ENCODE measurements at regions not wholly inside any gene's neighbourhood (a gene's known extent, or its start where the extent isn't known, plus 50 kb on each side); places are given as distances from the start of the nearest gene placed in this dataset.
A peak's percentile ranks its signal among the peaks of the same experiment; 100 is the strongest.

DNA sequence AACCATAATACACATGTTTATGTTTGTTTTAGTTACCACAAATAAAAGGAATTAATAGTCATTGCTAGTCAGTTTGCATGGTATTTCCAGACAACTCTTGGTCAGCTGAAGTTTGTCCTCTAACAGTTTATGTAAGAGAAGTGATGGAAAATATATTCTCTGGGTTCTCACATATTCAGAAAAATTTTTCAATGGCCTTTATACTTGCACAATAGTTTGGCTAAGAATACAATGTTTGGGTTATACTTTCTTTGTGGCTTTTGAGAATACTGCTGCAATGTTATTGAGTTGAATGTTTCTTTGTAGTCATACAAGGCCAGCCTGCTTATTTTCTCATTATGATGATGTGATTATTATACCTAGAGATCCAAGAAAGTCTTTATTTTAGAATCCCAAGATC lies 133.9 kb downstream of the RAP2B start:
- no peak overlapping the region for H3K4me3 Mint-ChIP-seq
- no peak for DNase-seq
- no peaks in the 10 kb centered on the region for H3K36me3 Mint-ChIP-seq
- peaks cover 10 to 12% of the 10 kb centered on the region in 2 donors for H3K4me1 Mint-ChIP-seq
- peaks cover 0 to 3% (median 2%) of the 10 kb centered on the region in 3 donors for H3K27me3 Mint-ChIP-seq (ENCODE audit: low read depth in 3 of 3)
- H3K9me3 Mint-ChIP-seq, result no peaks in the 10 kb centered on the region
- no peak overlapping the region for H3K27ac Mint-ChIP-seq

DNA sequence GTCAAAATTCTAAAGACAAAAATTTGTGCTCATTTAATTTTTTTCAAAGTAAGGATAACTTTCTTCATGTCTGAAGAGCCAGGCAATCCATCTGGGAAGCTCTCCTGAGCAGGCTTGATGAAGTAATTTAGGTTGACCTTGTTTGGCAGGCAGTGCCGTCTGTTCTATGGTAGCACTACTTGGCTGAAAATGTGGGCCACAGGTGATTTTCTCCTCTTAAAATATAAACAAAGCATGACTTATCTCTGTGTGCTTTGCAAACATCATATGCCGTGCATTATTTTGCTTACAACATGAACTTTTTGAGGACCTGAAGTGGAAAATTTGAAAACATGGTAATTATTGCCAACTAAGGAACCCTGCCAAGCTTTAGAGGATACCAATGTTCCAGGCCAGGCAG lies 143.2 kb downstream of the RAP2B start:
- Mint-ChIP-seq H3K9me3 (no peaks in the 10 kb centered on the region), H3K27ac (peak overlapping the region in 1 of 6 donors; percentile 43), H3K36me3 (peaks cover 0 to 7% (median 0%) of the 10 kb centered on the region in 3 donors), H3K4me1 (no peaks in the 10 kb centered on the region), H3K4me3 (no peak overlapping the region), H3K27me3 (ENCODE audit: low read depth in 3 of 3) (peaks cover 0 to 5% (median 0%) of the 10 kb centered on the region in 3 donors)
- no peak for DNase-seq

DNA sequence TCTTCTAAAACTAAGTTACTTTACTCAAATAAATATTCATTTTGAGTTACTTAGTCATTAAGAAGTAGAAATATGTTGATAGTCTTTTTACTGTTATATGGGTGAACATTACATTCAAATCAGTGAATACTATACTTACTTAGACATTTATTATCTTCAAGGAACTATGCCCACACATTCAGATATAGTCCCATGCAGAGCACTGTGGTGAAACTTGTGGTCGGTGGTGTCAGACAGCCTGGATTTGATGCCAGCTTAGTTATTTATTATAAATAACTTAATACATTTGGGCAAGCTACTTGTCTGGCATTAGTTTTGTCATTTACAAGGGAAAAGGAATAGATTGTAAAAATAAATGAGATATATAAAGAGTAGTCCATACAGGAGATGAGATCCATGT lies 149.5 kb downstream of the RAP2B start:
- DNase-seq, result peak in 1 of 3 donors; percentile 6
- no peak overlapping the region for H3K27ac Mint-ChIP-seq
- no peaks in the 10 kb centered on the region for H3K36me3 Mint-ChIP-seq
- H3K27me3 Mint-ChIP-seq (ENCODE audit: low read depth in 3 of 3), result peaks cover 0 to 3% (median 2%) of the 10 kb centered on the region in 3 donors
- peak overlapping the region in 1 of 5 donors; percentile 20 for H3K4me3 Mint-ChIP-seq
- peaks cover 16 to 30% of the 10 kb centered on the region in 2 donors for H3K4me1 Mint-ChIP-seq
- H3K9me3 Mint-ChIP-seq, result no peaks in the 10 kb centered on the region

DNA sequence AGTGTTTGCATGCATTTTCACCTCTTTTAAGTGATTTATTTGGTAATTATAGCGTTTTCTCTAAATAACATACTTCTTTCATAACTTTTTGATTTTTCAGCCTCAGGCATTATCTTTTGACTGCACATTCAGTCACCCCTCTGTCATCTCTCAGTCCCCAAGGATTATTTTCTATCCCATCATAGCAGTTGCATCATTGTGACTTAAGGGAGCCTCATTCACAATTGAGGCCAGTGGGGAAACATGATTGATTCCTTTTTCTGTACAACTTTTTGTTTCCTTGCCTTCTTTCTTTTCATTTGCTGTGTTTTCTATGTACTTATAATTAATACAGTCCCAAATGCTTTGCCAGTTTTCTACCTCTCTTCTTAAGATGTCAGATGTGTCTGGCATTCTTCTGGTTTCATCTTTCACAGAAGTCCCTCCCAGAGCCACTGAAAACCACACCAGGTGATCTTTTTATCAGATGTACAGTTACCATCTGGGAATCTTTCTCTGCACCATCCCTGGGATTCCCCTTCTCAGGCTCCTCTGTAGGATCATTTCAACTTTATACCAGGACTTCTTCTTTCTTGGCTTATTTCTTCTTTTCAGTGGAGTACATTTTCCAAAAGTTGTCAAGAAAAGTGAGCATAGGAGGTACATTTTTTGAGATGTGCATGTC lies 151.4 kb downstream of the RAP2B start:
- Mint-ChIP-seq H3K27ac (peak overlapping the region in 2 of 6 donors; percentile 63 to 77), H3K27me3 (ENCODE audit: low read depth in 3 of 3) (peaks cover 0 to 3% (median 2%) of the 10 kb centered on the region in 3 donors), H3K4me3 (peak overlapping the region in 4 of 5 donors; percentile 16 to 71 (median 48)), H3K36me3 (peaks cover 0 to 6% (median 0%) of the 10 kb centered on the region in 3 donors), H3K9me3 (no peaks in the 10 kb centered on the region), H3K4me1 (peaks cover 16 to 30% of the 10 kb centered on the region in 2 donors)
- DNase-seq, result no peak

DNA sequence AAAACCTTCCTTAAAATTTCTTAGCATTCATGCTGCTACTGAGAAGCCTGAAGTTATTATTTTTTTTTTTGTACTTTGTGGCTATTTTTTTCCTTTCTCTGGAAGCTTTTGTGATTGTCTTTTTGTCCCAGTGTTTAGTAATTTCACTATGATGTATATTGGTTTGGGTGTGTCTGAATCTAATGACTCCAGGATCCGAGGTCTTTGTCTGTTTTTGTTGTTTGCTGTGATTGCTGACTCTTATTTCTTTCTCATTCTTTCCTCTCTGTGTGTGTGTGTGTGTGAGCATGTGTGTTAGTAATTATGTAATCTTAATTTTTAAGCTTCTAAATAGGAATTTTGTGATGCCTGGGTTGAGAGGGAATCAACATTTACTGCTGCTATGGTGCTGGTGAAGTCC lies 152.0 kb downstream of the RAP2B start:
- no peak for DNase-seq
- Mint-ChIP-seq H3K36me3 (peaks cover 0 to 6% (median 0%) of the 10 kb centered on the region in 3 donors), H3K4me1 (peaks cover 16 to 30% of the 10 kb centered on the region in 2 donors), H3K4me3 (peak overlapping the region in 1 of 5 donors; percentile 56), H3K27me3 (ENCODE audit: low read depth in 3 of 3) (peaks cover 0 to 3% (median 2%) of the 10 kb centered on the region in 3 donors), H3K27ac (peak overlapping the region in 2 of 6 donors; percentile 2 to 77), H3K9me3 (no peaks in the 10 kb centered on the region)

DNA sequence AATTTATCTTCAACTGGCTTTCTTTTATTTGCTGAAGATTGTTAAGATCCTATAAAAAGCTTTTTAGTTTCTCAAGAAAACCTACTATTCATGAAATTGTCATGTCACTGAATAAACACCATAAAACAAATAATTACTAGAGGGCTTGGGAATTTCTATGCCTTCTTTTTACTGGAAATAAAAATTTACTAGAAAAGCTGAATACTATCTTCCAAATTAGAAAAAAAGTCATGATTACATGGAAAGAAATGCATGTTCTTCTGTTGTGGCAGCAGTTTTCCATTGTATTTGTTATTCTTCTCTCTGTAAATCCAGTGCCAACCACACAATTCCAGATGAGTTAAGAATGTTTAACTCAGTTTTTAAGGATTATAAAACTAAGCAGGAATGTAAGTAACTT lies 153.8 kb downstream of the RAP2B start:
- no peak for DNase-seq
- Mint-ChIP-seq H3K4me3 (no peak overlapping the region), H3K36me3 (peaks cover 0 to 6% (median 0%) of the 10 kb centered on the region in 3 donors), H3K4me1 (peaks cover 24 to 39% of the 10 kb centered on the region in 2 donors), H3K27ac (no peak overlapping the region), H3K9me3 (no peaks in the 10 kb centered on the region), H3K27me3 (ENCODE audit: low read depth in 3 of 3) (peaks cover 0 to 3% (median 2%) of the 10 kb centered on the region in 3 donors)

DNA sequence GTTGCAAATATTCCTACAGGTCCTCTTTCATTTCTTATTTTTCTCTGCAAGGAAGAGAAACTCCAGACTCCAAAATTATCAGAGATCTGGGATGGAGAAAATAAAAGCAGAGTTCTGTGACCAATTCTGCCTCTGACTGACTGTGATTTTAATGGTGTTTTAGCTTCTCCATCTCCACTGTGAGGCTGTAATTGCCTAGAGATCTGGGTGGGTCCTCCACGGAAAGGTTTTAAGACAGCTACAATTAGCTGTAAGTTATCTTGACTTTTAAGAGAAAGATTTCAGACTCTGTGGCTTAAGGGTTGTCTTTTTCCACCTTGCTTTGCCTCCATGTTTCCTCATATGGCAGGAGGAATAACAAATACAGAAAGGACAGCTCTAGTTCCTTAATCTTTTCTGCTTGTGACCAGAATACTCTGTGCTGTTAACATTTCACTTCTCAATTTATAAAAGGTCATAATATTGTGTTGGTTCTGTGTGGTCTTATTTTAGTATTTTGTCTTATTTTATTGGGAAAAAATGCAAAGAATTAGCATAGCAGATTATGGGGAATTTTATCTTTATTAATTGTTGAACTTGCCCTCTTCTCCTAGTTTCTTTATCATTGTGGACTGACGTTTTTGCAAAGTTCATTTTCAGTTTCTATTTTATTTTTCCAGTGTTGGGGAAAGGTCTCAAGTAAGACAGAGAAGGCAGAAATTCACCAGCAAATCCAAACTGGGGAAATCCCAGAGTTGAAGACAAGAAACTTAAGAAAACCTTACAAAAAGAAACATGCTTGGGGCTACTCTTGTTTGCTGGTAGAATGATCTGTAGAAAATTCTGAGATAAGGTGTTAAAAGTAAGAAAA lies 157.9 kb downstream of the RAP2B start:
- H3K4me3 Mint-ChIP-seq, result peak overlapping the region in 2 of 5 donors; percentile 14 to 67
- H3K27ac Mint-ChIP-seq, result peak overlapping the region in 4 of 6 donors; percentile 21 to 47 (median 28)
- peaks cover 0 to 8% (median 0%) of the 10 kb centered on the region in 3 donors for H3K36me3 Mint-ChIP-seq
- no peaks in the 10 kb centered on the region for H3K9me3 Mint-ChIP-seq
- peaks cover 8 to 9% of the 10 kb centered on the region in 2 donors for H3K4me1 Mint-ChIP-seq
- no peak for DNase-seq
- no peaks in the 10 kb centered on the region for H3K27me3 Mint-ChIP-seq (ENCODE audit: low read depth in 3 of 3)

DNA sequence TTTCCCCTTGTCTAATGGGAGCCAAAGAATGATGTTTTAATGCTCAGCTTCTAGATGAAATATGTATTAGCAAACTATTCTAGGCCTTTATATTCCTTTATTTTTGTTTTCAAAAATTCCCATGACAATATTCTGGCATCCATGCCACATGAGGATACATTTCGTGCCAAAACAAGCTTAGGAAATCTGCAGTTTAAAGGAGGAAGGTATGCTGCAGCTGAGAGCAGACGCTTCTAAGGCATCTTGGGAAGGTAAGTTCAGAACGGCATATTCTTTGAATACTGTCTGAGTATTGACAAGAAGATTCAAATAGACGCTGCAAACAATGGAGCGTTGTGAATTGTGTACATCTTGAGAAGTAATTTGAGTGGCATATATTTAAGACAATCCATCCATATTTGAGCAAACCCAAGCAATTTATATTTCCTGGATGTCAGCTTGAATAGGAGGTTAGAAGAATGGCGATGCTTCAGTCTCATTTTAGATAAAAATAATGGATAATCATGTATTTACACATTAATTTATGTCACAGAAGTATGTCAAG lies 158.6 kb downstream of the RAP2B start:
- Mint-ChIP-seq H3K9me3 (no peaks in the 10 kb centered on the region), H3K4me3 (no peak overlapping the region), H3K4me1 (peaks cover 8 to 9% of the 10 kb centered on the region in 2 donors), H3K27me3 (ENCODE audit: low read depth in 3 of 3) (no peaks in the 10 kb centered on the region), H3K27ac (peak overlapping the region in 1 of 6 donors; percentile 21), H3K36me3 (peaks cover 0 to 12% (median 0%) of the 10 kb centered on the region in 3 donors)
- no peak for DNase-seq

DNA sequence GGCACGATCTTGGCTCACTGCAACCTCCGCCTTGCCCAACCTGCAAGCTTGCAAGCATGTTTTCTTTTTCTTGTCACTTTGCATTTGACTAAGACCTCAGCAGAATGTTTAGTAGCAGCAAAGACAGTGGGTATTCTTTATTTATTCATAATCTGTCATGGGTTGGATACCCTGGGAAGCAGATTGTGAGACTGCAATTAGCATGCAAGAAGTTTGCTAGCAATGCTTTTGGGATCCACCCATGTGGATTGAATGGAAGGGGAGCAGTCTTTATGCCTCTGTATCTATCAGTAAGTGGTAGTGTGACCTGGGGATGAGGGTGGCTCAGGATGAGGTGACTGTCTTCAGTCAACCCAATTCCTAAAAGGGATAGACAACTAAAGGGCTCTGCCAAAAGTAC lies 166.7 kb downstream of the RAP2B start:
- no peak overlapping the region for H3K27ac Mint-ChIP-seq
- H3K36me3 Mint-ChIP-seq, result peaks cover 0 to 8% (median 6%) of the 10 kb centered on the region in 3 donors
- no peak for DNase-seq
- H3K27me3 Mint-ChIP-seq (ENCODE audit: low read depth in 3 of 3), result no peaks in the 10 kb centered on the region
- H3K4me1 Mint-ChIP-seq, result peaks cover 6 to 22% of the 10 kb centered on the region in 2 donors
- no peak overlapping the region for H3K4me3 Mint-ChIP-seq
- H3K9me3 Mint-ChIP-seq, result no peaks in the 10 kb centered on the region

DNA sequence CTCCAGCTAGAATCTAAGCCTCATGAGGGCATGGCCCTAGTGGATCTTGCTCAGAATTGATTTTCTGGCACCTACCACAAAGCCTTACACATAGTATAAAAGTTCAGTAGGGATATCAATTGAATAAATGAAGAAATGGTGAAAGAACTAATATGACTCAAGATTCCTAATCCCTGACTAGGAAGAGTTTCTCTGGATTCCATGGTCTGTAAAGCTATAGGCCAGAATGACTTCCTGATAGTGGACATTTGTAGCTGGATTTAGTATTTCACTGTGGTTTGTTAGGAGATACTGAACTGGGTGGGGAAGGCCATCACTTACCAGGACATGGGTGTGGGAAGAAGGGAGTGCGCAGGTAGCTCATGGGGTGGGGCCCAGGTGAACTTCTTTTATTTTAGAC lies 168.9 kb downstream of the RAP2B start:
- Mint-ChIP-seq H3K4me3 (no peak overlapping the region), H3K4me1 (peaks cover 6 to 22% of the 10 kb centered on the region in 2 donors), H3K27me3 (ENCODE audit: low read depth in 3 of 3) (no peaks in the 10 kb centered on the region), H3K27ac (no peak overlapping the region), H3K36me3 (peaks cover 0 to 8% (median 0%) of the 10 kb centered on the region in 3 donors), H3K9me3 (no peaks in the 10 kb centered on the region)
- DNase-seq, result no peak

DNA sequence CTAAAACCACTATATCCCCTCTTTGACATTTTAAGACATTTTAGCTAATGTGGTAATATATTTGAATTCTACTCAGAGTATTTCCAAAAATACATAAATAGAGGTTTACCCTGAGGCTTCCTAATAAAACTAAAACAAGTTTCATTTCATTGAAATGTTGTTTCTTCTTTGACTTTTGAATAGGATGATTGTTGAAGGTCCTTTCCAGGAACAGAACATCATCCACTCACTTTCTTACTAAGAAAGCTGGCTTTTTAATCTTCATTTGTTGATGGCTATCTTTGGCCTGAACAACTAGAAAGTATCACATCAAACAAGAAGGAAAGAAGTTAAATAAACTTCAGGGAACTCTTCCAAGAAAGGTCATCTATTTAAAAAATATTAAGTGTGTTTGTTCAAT lies 169.7 kb downstream of the RAP2B start:
- Mint-ChIP-seq H3K27ac (no peak overlapping the region), H3K9me3 (no peaks in the 10 kb centered on the region), H3K4me1 (peaks cover 6 to 22% of the 10 kb centered on the region in 2 donors), H3K36me3 (peaks cover 0 to 4% (median 0%) of the 10 kb centered on the region in 3 donors), H3K27me3 (ENCODE audit: low read depth in 3 of 3) (no peaks in the 10 kb centered on the region), H3K4me3 (no peak overlapping the region)
- DNase-seq, result no peak

DNA sequence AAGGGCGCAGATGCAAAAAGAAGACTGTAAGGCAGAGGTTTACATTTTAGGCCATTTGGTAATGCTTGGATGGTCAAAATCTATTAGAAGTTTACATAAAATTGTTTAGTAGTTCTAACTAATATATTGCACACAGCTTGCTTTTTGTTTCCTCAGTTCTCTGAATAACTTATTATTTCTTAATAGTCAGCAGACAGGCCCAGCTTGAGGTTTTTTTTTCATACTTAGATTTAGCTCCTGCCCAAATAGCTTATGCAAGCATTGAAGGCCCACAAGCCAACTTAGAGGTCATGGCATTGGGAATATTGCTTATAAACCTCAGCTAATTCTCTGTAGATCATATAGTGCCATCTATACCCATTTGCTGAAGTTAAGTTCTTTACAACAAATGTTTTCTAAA lies 172.5 kb downstream of the RAP2B start:
- Mint-ChIP-seq H3K27ac (no peak overlapping the region), H3K9me3 (no peaks in the 10 kb centered on the region), H3K27me3 (ENCODE audit: low read depth in 3 of 3) (peaks cover 0 to 2% (median 0%) of the 10 kb centered on the region in 3 donors)

DNA sequence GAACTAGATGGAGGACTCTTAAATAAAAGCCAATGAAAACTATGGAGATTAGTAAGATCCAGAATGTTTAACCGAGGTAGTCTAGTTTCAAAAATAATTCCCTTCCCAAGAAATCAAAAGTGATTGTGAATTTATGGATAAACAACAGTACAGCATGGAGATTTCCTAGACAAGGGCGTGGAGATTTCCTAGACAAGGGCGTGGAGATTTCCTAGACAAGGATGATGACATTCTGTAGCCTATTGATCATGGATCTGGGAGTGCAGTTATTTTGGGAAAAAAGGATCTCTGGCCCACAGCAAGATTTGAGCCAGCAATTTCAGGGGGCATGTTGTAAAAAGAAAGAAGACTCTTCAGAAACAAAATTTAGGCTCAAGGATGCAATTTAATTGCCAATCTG lies 175.3 kb downstream of the RAP2B start:
- no peak for DNase-seq
- peak overlapping the region in 2 of 6 donors; percentile 12 to 40 for H3K27ac Mint-ChIP-seq
- peaks cover 6 to 7% of the 10 kb centered on the region in 2 donors for H3K4me1 Mint-ChIP-seq
- H3K36me3 Mint-ChIP-seq, result peaks cover 0 to 10% (median 6%) of the 10 kb centered on the region in 3 donors
- H3K9me3 Mint-ChIP-seq, result peaks cover 0 to 6% (median under 1%) of the 10 kb centered on the region in 6 donors
- no peak overlapping the region for H3K4me3 Mint-ChIP-seq
- peaks cover 0 to 4% (median 0%) of the 10 kb centered on the region in 3 donors for H3K27me3 Mint-ChIP-seq (ENCODE audit: low read depth in 3 of 3)

More for the DNA sequence above, 172.5 kb downstream of the RAP2B start:
- no peak overlapping the region for H3K4me3 Mint-ChIP-seq
- no peak for DNase-seq
- peaks cover 6 to 20% of the 10 kb centered on the region in 2 donors for H3K4me1 Mint-ChIP-seq
- peaks cover 0 to 4% (median 2%) of the 10 kb centered on the region in 3 donors for H3K36me3 Mint-ChIP-seq

Data from immature natural killer cell (primary cell).